ENCODE measurements at regions not wholly inside any gene's neighbourhood (a gene's known extent, or its start where the extent isn't known, plus 50 kb on each side); places are given as distances from the start of the nearest gene placed in this dataset.

GRCh38 chr6:53429401-53429800, 80.7 kb upstream of the ELOVL5 start:
- TF ChIP-seq, protein P1, sequence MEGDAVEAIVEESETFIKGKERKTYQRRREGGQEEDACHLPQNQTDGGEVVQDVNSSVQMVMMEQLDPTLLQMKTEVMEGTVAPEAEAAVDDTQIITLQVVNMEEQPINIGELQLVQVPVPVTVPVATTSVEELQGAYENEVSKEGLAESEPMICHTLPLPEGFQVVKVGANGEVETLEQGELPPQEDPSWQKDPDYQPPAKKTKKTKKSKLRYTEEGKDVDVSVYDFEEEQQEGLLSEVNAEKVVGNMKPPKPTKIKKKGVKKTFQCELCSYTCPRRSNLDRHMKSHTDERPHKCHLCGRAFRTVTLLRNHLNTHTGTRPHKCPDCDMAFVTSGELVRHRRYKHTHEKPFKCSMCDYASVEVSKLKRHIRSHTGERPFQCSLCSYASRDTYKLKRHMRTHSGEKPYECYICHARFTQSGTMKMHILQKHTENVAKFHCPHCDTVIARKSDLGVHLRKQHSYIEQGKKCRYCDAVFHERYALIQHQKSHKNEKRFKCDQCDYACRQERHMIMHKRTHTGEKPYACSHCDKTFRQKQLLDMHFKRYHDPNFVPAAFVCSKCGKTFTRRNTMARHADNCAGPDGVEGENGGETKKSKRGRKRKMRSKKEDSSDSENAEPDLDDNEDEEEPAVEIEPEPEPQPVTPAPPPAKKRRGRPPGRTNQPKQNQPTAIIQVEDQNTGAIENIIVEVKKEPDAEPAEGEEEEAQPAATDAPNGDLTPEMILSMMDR (conservative IDR thresholded peaks at IDR 0.05) = no peak
- no peak for TF ChIP-seq EZH2 (IDR thresholded peaks at IDR 0.05; ENCODE audit: low read depth)

All from PC-9 (cell line).